ENCODE measurements at regions not wholly inside any gene's neighbourhood (a gene's known extent, or its start where the extent isn't known, plus 50 kb on each side); places are given as distances from the start of the nearest gene placed in this dataset.
A peak's percentile ranks its signal among the peaks of the same experiment; 100 is the strongest.
"Not testable (repeated sequence)": the region's sequence is repeated elsewhere in the genome, so short reads cannot be mapped to it uniquely, and the experiment has no call there.

GRCh38 chr12:86724716-86725115, 468.5 kb upstream of the MGAT4C start:
- DNase-seq, result no peak

GRCh38 chr12:86723326-86723725, 467.1 kb upstream of the MGAT4C start:
- no peak for DNase-seq

GRCh38 chr12:86721713-86722397, 465.7 kb upstream of the MGAT4C start:
- DNase-seq, result peak in 1 of 2 experiments; percentile 32

GRCh38 chr12:86719381-86719780, 463.2 kb upstream of the MGAT4C start:
- DNase-seq, result no peak

GRCh38 chr12:86713121-86713520, 456.9 kb upstream of the MGAT4C start:
- no peak for DNase-seq

GRCh38 chr12:86712425-86712843, 456.2 kb upstream of the MGAT4C start:
- no peak for DNase-seq

- DNase-seq, result no peak
Measured at GRCh38 chr12:86711731-86712130, 455.5 kb upstream of the MGAT4C start.

- no peak for DNase-seq
Measured at GRCh38 chr12:86710109-86710508, 453.9 kb upstream of the MGAT4C start.

GRCh38 chr12:86709017-86709416, 452.8 kb upstream of the MGAT4C start:
- not testable (repeated sequence) for DNase-seq

GRCh38 chr12:86698641-86698980, 442.4 kb upstream of the MGAT4C start:
- no peak for DNase-seq

GRCh38 chr12:86697916-86698640, 441.9 kb upstream of the MGAT4C start:
- no peak for DNase-seq

GRCh38 chr12:86683568-86684304, 427.5 kb upstream of the MGAT4C start:
- DNase-seq, result no peak

- DNase-seq, result no peak
Measured at GRCh38 chr12:86681060-86681459, 424.9 kb upstream of the MGAT4C start.

GRCh38 chr12:86675197-86675596, 419.0 kb upstream of the MGAT4C start:
- DNase-seq, result no peak

- DNase-seq, result no peak
Measured at GRCh38 chr12:86670986-86671385, 414.8 kb upstream of the MGAT4C start.

- DNase-seq, result no peak
Measured at GRCh38 chr12:86669010-86669409, 412.8 kb upstream of the MGAT4C start.

GRCh38 chr12:86666316-86666715, 410.1 kb upstream of the MGAT4C start:
- DNase-seq, result no peak

GRCh38 chr12:86663716-86664115, 407.5 kb upstream of the MGAT4C start:
- DNase-seq, result peak; percentile 3 to 16

GRCh38 chr12:86663173-86663572, 407.0 kb upstream of the MGAT4C start:
- DNase-seq, result no peak

GRCh38 chr12:86662464-86662863, 406.3 kb upstream of the MGAT4C start:
- DNase-seq, result peak; percentile 8 to 79

GRCh38 chr12:86660488-86661147, 404.4 kb upstream of the MGAT4C start:
- no peak for DNase-seq

- DNase-seq, result no peak
Measured at GRCh38 chr12:86659985-86660384, 403.8 kb upstream of the MGAT4C start.

GRCh38 chr12:86658303-86658702, 402.1 kb upstream of the MGAT4C start:
- DNase-seq, result no peak
